ENCODE measurements at regions not wholly inside any gene's neighbourhood (a gene's known extent, or its start where the extent isn't known, plus 50 kb on each side); places are given as distances from the start of the nearest gene placed in this dataset.
"Not testable (repeated sequence)": the region's sequence is repeated elsewhere in the genome, so short reads cannot be mapped to it uniquely, and the experiment has no call there.

GRCh38 chr22:47618180-47619010, 855.9 kb downstream of the TBC1D22A start:
- no peaks in the 10 kb centered on the region for H3K4me1 Mint-ChIP-seq

GRCh38 chr22:47617186-47617585, 854.7 kb downstream of the TBC1D22A start:
- no peaks in the 10 kb centered on the region for H3K27me3 Mint-ChIP-seq
- POLR2A ChIA-PET, result no interaction called here

More at GRCh38 chr22:47618180-47619010, 855.9 kb downstream of the TBC1D22A start:
- no peak for DNase-seq
- ChIA-PET CTCF (no interaction called here), POLR2A (no interaction called here)
- no peaks in the 10 kb centered on the region for H3K27me3 Mint-ChIP-seq
- no peaks in the 10 kb centered on the region for H3K36me3 Mint-ChIP-seq (ENCODE audit: low read depth)
- peaks cover 5% of the 10 kb centered on the region for H3K9me3 Mint-ChIP-seq
- H3K27ac Mint-ChIP-seq, result no peak overlapping the region
- no peak overlapping the region for H3K4me3 Mint-ChIP-seq

GRCh38 chr22:47616396-47617020, 854.1 kb downstream of the TBC1D22A start:
- Mint-ChIP-seq H3K9me3 (peaks cover 5% of the 10 kb centered on the region), H3K27ac (no peak overlapping the region), H3K27me3 (no peaks in the 10 kb centered on the region), H3K36me3 (ENCODE audit: low read depth) (no peaks in the 10 kb centered on the region), H3K4me1 (no peaks in the 10 kb centered on the region), H3K4me3 (no peak overlapping the region)
- ChIA-PET POLR2A (no interaction called here), CTCF (no interaction called here)
- DNase-seq, result no peak

More at GRCh38 chr22:47617186-47617585, 854.7 kb downstream of the TBC1D22A start:
- peaks cover 5% of the 10 kb centered on the region for H3K9me3 Mint-ChIP-seq
- no peak overlapping the region for H3K27ac Mint-ChIP-seq
- H3K4me3 Mint-ChIP-seq, result no peak overlapping the region
- CTCF ChIA-PET, result no interaction called here
- DNase-seq, result no peak
- no peaks in the 10 kb centered on the region for H3K4me1 Mint-ChIP-seq
- no peaks in the 10 kb centered on the region for H3K36me3 Mint-ChIP-seq (ENCODE audit: low read depth)

- H3K9me3 Mint-ChIP-seq, result peaks cover 5% of the 10 kb centered on the region
- CTCF ChIA-PET, result no interaction called here
- POLR2A ChIA-PET, result no interaction called here
Observed at GRCh38 chr22:47615051-47615450, 852.6 kb downstream of the TBC1D22A start.

GRCh38 chr22:47613606-47614350, 851.3 kb downstream of the TBC1D22A start:
- Mint-ChIP-seq H3K27me3 (no peaks in the 10 kb centered on the region), H3K9me3 (peaks cover 5% of the 10 kb centered on the region), H3K4me1 (no peaks in the 10 kb centered on the region), H3K4me3 (no peak overlapping the region), H3K27ac (no peak overlapping the region), H3K36me3 (ENCODE audit: low read depth) (no peaks in the 10 kb centered on the region)
- DNase-seq, result no peak
- ChIA-PET POLR2A (no interaction called here), CTCF (no interaction called here)

More at GRCh38 chr22:47615051-47615450, 852.6 kb downstream of the TBC1D22A start:
- H3K27ac Mint-ChIP-seq, result no peak overlapping the region
- no peaks in the 10 kb centered on the region for H3K27me3 Mint-ChIP-seq
- no peak overlapping the region for H3K4me3 Mint-ChIP-seq
- H3K4me1 Mint-ChIP-seq, result no peaks in the 10 kb centered on the region
- no peak for DNase-seq
- no peaks in the 10 kb centered on the region for H3K36me3 Mint-ChIP-seq (ENCODE audit: low read depth)

- POLR2A ChIA-PET; H3K27me3 Mint-ChIP-seq; CTCF ChIA-PET; DNase-seq; H3K4me3 Mint-ChIP-seq; H3K4me1 Mint-ChIP-seq; H3K9me3 Mint-ChIP-seq; H3K36me3 Mint-ChIP-seq (ENCODE audit: low read depth); H3K27ac Mint-ChIP-seq: not testable (repeated sequence)
Observed at GRCh38 chr22:47613181-47613580, 850.7 kb downstream of the TBC1D22A start.

- H3K4me3 Mint-ChIP-seq, result no peak overlapping the region
- ChIA-PET CTCF (no interaction called here), POLR2A (no interaction called here)
Observed at GRCh38 chr22:47612311-47612910, 850.0 kb downstream of the TBC1D22A start.

GRCh38 chr22:47610764-47611163, 848.3 kb downstream of the TBC1D22A start:
- Mint-ChIP-seq H3K4me1 (no peaks in the 10 kb centered on the region), H3K27ac (no peak overlapping the region), H3K27me3 (no peaks in the 10 kb centered on the region), H3K9me3 (no peaks in the 10 kb centered on the region), H3K4me3 (no peak overlapping the region), H3K36me3 (ENCODE audit: low read depth) (no peaks in the 10 kb centered on the region)
- no peak for DNase-seq
- ChIA-PET POLR2A (no interaction called here), CTCF (no interaction called here)

More at GRCh38 chr22:47612311-47612910, 850.0 kb downstream of the TBC1D22A start:
- Mint-ChIP-seq H3K9me3 (peaks cover 4% of the 10 kb centered on the region), H3K36me3 (ENCODE audit: low read depth) (no peaks in the 10 kb centered on the region), H3K27ac (no peak overlapping the region), H3K27me3 (no peaks in the 10 kb centered on the region), H3K4me1 (no peaks in the 10 kb centered on the region)
- DNase-seq, result no peak

- H3K36me3 Mint-ChIP-seq (ENCODE audit: low read depth), result no peaks in the 10 kb centered on the region
- POLR2A ChIA-PET, result no interaction called here
- H3K4me1 Mint-ChIP-seq, result no peaks in the 10 kb centered on the region
- no peak overlapping the region for H3K27ac Mint-ChIP-seq
- no peaks in the 10 kb centered on the region for H3K27me3 Mint-ChIP-seq
- DNase-seq, result no peak
- CTCF ChIA-PET, result no interaction called here
- no peak overlapping the region for H3K4me3 Mint-ChIP-seq
- H3K9me3 Mint-ChIP-seq, result no peaks in the 10 kb centered on the region
Observed at GRCh38 chr22:47610281-47610680, 847.8 kb downstream of the TBC1D22A start.

- Mint-ChIP-seq H3K4me1 (no peaks in the 10 kb centered on the region), H3K9me3 (no peaks in the 10 kb centered on the region), H3K36me3 (ENCODE audit: low read depth) (no peaks in the 10 kb centered on the region), H3K27ac (no peak overlapping the region), H3K27me3 (no peaks in the 10 kb centered on the region), H3K4me3 (no peak overlapping the region)
- ChIA-PET CTCF (no interaction called here), POLR2A (no interaction called here)
- DNase-seq, result no peak
Observed at GRCh38 chr22:47609653-47610052, 847.2 kb downstream of the TBC1D22A start.

- CTCF ChIA-PET, result no interaction called here
- no peak for DNase-seq
- Mint-ChIP-seq H3K36me3 (ENCODE audit: low read depth) (no peaks in the 10 kb centered on the region), H3K4me3 (no peak overlapping the region), H3K9me3 (no peaks in the 10 kb centered on the region), H3K27me3 (no peaks in the 10 kb centered on the region), H3K4me1 (no peaks in the 10 kb centered on the region), H3K27ac (no peak overlapping the region)
- POLR2A ChIA-PET, result no interaction called here
Observed at GRCh38 chr22:47608421-47608820, 846.0 kb downstream of the TBC1D22A start.

GRCh38 chr22:47607486-47607885, 845.0 kb downstream of the TBC1D22A start:
- CTCF ChIA-PET, result no interaction called here

GRCh38 chr22:47606426-47606825, 844.0 kb downstream of the TBC1D22A start:
- Mint-ChIP-seq H3K4me1 (no peaks in the 10 kb centered on the region), H3K9me3 (no peaks in the 10 kb centered on the region), H3K27ac (no peak overlapping the region), H3K27me3 (no peaks in the 10 kb centered on the region), H3K36me3 (ENCODE audit: low read depth) (no peaks in the 10 kb centered on the region), H3K4me3 (no peak overlapping the region)
- no peak for DNase-seq
- ChIA-PET CTCF (interaction anchor here (0.7 kb wide), 1 partner anchor 659 kb away, joined by 4 read pairs; no protein-coding TSS in a partner anchor), POLR2A (no interaction called here)

More at GRCh38 chr22:47607486-47607885, 845.0 kb downstream of the TBC1D22A start:
- Mint-ChIP-seq H3K27me3 (no peaks in the 10 kb centered on the region), H3K36me3 (ENCODE audit: low read depth) (no peaks in the 10 kb centered on the region), H3K4me3 (no peak overlapping the region), H3K9me3 (no peaks in the 10 kb centered on the region), H3K4me1 (no peaks in the 10 kb centered on the region), H3K27ac (no peak overlapping the region)
- POLR2A ChIA-PET, result no interaction called here
- DNase-seq, result no peak

Measured in activated CD4-positive, alpha-beta T cell treated with anti-CD3 and anti-CD28 coated beads, Interleukin-2, amount 10 ng/mL, durations not matched to agents 7 days and 5 days (primary cell).